ENCODE measurements at regions not wholly inside any gene's neighbourhood (a gene's known extent, or its start where the extent isn't known, plus 50 kb on each side); places are given as distances from the start of the nearest gene placed in this dataset.

DNA sequence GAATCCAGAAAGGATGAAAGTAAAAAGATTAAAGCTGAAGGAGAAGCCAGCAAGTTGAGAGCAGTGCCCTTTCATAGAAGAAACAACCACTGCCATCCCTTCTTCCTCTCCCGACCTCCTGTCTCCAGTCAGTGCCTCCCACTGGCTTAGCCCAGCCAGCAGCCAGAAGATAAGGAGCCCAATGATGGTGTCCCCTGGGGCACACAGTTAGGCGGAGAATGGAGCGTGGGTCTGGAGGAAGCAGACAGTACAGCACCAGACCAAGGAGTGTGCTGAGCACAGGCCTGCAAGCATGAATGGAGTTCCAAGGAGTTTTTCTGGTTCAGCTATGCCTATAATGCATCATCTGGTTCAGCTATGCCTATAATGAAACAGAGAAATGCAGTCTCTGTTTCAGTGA, 54.3 kb upstream of the TNRC6B start:
- Mint-ChIP-seq H3K36me3 (ENCODE audit: low read depth) (peaks cover 8% of the 10 kb centered on the region), H3K27ac (no peak overlapping the region), H3K9me3 (no peaks in the 10 kb centered on the region), H3K4me3 (no peak overlapping the region), H3K27me3 (no peaks in the 10 kb centered on the region), H3K4me1 (ENCODE audit: low read depth) (peaks cover 38% of the 10 kb centered on the region)
